HG03432 (cell line): ENCODE measurements at regions not wholly inside any gene's neighbourhood (a gene's known extent, or its start where the extent isn't known, plus 50 kb on each side); places are given as distances from the start of the nearest gene placed in this dataset.
A peak's percentile ranks its signal among the peaks of the same experiment; 100 is the strongest.
"Not testable (repeated sequence)": the region's sequence is repeated elsewhere in the genome, so short reads cannot be mapped to it uniquely, and the experiment has no call there.

ENCODE experiments used
- ATAC-seq: cut with Tn5 transposase; IDR thresholded peaks from one replicate; pipeline ENCODE4 v1.9.1; 2021; ENCODE audit warnings: mild to moderate bottlenecking, moderate library complexity; ENCODE audit not compliant: unreplicated experiment

- ATAC-seq = no peak
Measured at GRCh38 chr1:194774535-194774934, 1588.1 kb upstream of the B3GALT2 start.

- ATAC-seq = no peak
Measured at GRCh38 chr1:194755241-194755994, 1569.0 kb upstream of the B3GALT2 start.

GRCh38 chr1:194738843-194739242, 1552.4 kb upstream of the B3GALT2 start:
- ATAC-seq = not testable (repeated sequence)

DNA sequence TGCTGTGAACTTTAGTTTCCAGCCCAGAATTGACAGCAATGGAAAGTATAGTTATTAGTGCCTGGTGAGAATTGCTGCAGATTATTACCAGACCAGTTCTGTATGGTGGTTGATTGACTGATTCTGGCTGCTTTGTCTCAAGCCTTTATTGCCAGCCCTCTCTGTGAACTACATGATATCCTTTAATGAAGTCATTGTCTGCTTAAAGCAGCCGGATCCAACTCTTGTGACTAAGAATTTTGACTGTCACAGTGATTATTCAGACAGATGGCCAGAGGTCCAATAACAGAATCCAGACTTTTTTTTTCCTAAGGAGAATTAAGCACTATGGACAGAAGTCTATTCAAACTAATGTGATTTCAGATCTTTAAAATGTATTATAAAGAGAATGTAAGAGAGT, 1548.6 kb upstream of the B3GALT2 start:
- no peak for ATAC-seq

GRCh38 chr1:194731025-194731424, 1544.6 kb upstream of the B3GALT2 start:
- ATAC-seq = no peak

DNA sequence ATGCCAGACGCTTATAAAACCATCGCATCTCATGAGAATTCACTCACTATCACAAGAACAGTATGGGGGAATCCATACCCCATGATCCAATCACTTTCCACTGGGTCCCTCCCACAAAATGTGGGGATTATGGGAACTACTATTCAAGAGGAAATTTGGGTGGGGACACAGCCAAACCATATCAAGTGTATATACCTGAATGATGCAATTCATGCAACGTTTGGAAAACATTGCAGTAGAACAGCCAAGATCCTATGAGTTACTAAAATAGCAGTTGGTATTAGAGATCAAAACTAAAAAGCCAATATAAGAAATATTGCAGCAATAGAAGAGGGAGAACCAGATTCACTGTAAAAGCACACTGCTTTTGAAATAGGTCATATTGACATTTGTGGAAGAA, 1543.9 kb upstream of the B3GALT2 start:
- ATAC-seq = no peak

DNA sequence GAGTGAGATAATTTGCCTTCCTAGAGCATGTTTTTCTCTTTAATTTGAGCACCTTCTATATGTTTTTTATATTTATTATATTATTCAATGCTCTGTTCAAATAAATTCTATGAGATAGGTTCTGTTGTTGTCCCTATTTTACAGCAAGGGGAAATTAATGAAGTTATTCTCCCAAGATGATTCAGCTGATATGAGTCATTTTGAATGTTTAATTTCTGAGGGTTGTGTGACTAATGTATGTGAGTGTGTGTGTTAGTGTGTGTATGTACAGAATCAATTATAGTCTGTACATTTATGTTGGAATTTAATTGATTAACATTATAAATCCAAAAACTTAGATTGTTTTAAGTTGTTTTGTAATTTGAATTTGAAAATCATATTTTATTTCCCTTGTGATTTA, 1536.7 kb upstream of the B3GALT2 start:
- no peak for ATAC-seq

DNA sequence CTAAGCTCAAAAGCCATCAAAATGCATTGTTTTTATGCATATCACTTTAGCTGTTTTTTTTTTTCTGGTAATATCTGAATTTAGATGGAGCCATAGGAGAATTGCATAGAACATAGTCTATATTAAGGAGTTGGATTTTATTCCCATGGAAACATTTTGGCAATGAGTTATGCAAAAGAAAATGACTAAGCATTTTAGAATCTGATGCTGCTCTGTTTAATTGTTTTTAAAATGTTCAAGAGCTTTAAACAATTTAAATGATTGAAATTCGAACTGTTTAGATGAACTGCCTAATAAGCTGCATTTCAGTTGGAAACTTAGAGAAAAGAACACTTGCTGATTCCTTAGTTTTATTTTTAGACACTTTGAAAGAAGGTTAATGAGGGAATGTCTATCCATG, 1531.5 kb upstream of the B3GALT2 start:
- no peak for ATAC-seq

DNA sequence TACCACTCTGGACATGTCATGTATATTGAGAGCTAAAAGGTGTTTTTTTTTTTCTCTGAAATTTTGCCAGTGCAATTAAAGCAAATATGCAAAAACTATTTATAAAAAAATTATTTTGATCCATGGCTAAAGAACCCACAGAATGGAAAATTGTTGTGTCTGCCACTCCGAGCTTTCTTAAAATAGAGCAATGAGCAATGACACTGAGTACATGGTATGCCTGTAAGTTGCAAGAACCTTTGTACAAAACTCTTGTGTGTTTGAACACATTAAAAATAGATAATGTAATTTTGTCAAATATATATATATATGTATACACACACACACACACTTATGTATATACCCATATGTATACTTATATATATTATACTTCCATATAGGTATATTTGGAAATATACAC, 1530.9 kb upstream of the B3GALT2 start:
- no peak for ATAC-seq

GRCh38 chr1:194710671-194711070, 1524.3 kb upstream of the B3GALT2 start:
- no peak for ATAC-seq

DNA sequence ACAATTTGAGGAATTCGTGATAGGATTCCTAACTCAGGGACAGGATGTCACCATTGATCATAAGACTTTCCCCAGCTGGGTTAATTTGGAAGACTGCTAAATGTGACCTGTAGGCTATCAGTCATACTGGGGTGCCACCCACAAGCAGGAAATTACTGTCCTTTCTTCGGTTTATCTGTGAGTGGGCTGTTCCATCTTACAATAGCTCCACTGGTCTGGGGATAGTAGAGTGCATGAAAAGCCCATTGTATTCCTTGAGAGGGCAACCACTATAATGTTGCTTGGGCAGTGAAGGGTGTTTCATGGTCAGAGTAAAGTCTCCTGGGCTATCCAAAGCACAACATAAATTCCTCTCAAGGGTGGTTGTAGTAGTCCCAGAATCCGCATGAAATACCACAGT, 1523.0 kb upstream of the B3GALT2 start:
- no peak for ATAC-seq

GRCh38 chr1:194707074-194707473, 1520.7 kb upstream of the B3GALT2 start:
- ATAC-seq = no peak

DNA sequence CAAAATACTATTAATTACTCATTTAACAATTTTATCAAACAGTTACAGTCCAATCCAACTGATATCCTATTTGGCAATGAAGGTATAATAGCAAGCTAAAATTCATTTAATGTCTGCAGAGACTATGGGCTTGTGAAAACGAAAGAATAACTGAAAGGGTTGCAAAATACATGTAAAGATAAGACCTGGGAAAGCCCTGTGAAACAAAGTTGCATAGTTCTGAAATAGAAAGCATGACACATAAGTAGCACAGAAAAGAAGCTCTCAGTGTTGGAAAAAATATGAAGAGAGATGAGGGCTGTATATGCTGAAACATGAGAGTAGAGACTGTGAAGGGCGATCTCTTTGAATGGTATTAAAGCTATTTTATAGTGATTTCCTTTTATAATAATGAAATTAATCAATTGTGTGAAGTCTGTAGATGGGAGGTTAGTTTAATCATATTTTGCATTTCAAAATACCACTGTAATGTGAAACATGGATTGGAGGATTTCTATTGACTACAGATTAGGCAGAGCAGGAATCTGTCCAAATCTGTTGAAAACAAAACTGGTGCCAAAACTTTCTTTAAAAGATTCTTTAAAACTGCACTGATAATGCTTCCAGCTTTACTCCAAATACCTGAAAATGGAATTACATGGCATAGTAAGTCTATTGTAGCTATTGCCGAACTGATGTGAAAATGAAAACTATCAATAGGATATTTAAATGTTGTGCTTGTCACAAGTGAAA, 1518.9 kb upstream of the B3GALT2 start:
- peak; percentile 67 for ATAC-seq

- ATAC-seq = no peak
Measured at GRCh38 chr1:194698908-194699318, 1512.5 kb upstream of the B3GALT2 start.

GRCh38 chr1:194693244-194693643, 1506.8 kb upstream of the B3GALT2 start:
- ATAC-seq = no peak

DNA sequence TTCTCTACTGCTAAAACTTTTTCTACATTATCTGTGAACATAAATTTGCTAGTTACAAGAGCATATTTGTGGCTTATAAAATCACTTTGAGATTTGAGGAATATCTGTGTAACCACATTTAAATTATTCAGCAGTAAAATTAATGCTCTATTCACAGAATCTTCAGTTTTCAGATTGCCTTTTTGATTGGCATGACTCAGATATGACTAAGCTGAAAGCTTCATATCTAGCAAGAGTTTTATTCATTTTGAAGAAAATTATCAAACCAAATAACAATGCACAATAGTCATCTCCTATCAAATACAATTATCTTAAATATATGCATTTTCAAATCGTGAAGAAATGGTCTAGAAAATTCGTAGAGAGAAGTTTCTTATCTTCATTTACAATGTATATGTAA, 1498.2 kb upstream of the B3GALT2 start:
- ATAC-seq = no peak

GRCh38 chr1:194658090-194658439, 1471.7 kb upstream of the B3GALT2 start:
- ATAC-seq = peak; percentile 79

DNA sequence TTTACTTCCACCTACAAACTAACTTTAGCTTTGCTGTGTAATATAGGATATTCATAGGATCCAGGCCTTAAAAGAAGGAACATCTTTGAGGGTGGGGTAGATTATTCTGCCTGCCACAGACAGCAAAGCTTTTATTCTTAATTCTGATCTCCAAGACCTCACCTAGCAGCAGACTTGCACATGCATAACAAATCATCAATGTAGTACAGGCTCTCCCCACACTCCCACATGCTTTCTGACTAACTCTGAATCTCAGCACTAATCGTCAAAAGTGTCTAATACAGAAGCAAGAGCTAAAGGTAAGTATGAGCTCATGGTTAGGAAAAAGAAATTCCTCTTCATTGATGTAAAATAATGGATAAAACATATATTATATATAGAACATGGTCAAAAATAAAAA, 1468.5 kb upstream of the B3GALT2 start:
- ATAC-seq = no peak

DNA sequence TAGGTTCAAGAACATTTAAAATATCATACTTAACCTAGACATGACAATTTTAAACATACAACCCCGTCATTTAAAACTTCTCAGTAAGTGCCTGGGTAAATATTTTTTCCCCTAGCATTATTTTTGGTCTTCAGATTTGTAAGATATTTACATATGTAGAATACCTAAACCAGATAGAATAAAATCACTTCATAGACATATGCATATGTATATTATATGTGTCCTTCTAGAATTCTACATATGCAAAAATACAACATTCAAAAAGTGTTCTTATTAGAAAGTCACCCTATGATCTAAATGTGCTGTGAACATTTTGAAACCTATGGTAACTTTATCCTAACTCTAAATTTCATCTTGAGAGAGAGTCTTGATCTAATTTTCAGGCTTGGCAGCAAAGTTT, 1467.0 kb upstream of the B3GALT2 start:
- ATAC-seq = no peak

DNA sequence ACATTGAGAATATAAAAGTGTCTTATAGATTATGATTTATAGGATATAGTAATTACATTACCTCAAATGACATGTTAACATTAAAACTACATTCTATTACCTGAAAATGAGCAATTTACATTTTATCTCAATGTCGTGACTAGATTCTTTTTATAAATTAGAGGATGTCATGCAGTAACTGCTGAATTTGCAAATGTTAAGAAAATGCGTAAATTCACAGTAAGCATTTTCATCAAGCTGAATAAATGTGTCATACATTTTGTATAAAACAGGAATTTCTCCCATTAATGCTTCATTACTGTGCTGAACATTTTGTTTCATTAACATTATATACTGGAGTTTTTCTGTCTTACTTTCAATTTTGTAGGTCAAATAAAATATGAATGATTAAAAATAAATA, 1460.7 kb upstream of the B3GALT2 start:
- ATAC-seq = no peak

DNA sequence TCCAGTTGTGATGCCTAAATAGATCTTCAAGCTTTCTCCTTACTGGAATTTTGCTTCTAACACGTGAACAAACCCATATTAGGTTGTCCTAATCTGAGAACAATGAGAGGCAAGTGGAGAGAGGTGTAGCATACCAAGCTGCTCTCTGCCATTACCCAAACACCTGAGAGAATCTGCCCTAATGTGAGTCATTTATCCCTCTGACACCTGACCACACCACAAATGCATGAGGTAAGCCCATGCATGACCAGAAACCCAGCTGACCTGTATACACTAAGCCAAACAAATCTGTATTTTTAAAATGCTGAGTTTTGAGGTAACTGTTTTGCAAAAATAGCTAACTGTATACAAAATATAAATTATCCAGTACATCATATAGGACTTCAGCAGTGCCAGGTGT, 1458.1 kb upstream of the B3GALT2 start:
- ATAC-seq = peak; percentile 36

DNA sequence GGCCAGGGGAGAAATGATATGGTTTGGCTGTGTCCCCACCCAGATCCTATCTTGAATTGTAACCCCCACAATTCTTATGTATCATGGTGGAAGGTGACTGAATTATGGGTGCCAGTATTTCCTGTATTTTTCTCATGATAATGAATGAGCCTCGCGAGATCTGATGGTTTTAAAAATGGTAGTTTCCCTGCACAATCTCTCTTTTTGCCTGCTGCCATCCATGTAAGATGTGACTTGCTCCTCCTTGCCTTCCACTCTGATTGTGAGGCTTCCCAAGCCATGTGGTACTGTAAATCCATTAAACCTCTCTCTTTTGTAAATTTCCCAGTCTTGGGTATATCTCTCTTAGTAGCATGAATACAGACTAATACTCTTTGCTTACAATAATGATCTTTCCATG, 1453.9 kb upstream of the B3GALT2 start:
- ATAC-seq = no peak

DNA sequence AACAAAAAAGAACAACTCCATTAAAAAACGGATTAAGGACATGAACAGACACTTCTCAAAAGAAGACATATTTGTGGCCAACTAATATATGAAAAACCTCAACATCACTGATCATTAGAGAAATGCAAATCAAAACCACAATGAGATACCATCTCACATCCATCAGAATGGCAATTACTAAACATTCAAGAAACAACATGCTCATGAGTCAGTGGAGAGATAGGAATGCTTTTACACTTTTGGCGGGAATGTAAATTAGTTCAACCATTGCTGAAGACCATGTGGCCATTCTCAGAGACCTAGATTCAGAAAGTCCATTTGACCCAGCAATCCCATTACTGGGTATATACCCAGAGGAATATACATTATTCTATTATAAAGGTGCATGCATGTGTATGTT, 1442.6 kb upstream of the B3GALT2 start:
- ATAC-seq = no peak
